ENCODE measurements at regions not wholly inside any gene's neighbourhood (a gene's known extent, or its start where the extent isn't known, plus 50 kb on each side); places are given as distances from the start of the nearest gene placed in this dataset.

- H3K27ac ChIP-seq, result no peak overlapping the region
- 52 to 53% methylated on average over 33 to 34 of the region's 34 CpGs for WGBS, 2 donors
- no peaks in the 10 kb centered on the region for H3K27me3 ChIP-seq
- H3K4me1 ChIP-seq, result no peaks in the 10 kb centered on the region
- intact Hi-C loops (cut with DNase I; ENCODE audit: low total_unique reads), result no loop called here
- DNase-seq, result peak; percentile 50
- TF ChIP-seq POLR2A (IDR thresholded peaks at IDR 0.05), result no peak
- no peak for TF ChIP-seq CTCF (IDR thresholded peaks at IDR 0.05)
- no peaks in the 10 kb centered on the region for H3K36me3 ChIP-seq (ENCODE audit: low read depth, missing control alignments)
- peak overlapping the region; percentile 25 to 47 for H3K4me3 ChIP-seq
- H3K9me3 ChIP-seq, result no peaks in the 10 kb centered on the region
These were observed 115.1 kb upstream of the TOP1 start for GRCh38 chr20:40913224-40914185.

DNA sequence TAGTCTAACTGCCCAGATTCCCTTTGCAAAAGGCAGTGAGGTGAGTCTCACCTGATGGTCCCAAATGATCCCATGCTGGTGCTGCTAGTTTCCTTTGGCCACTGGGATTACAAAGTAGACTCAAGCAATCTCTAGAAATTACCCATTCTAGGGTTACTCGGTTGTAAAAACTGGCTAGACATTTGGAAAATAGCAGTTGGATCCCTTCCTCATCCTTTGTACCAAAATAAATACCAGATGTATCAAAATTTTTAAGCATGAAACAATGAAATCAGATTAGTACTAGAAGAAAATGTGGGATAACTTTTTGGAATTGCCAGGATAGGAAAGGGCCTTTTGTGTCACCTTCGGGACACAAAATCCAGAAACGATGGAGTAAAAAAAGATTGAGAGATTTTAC, 112.9 kb upstream of the TOP1 start:
- H3K4me1 ChIP-seq, result no peaks in the 10 kb centered on the region
- TF ChIP-seq POLR2A (IDR thresholded peaks at IDR 0.05) (no peak), CTCF (IDR thresholded peaks at IDR 0.05) (no peak)

GRCh38 chr20:40916276-40916675, 112.3 kb upstream of the TOP1 start:
- TF ChIP-seq POLR2A (IDR thresholded peaks at IDR 0.05) (no peak), CTCF (IDR thresholded peaks at IDR 0.05) (no peak)
- DNase-seq, result no peak
- H3K9me3 ChIP-seq, result no peaks in the 10 kb centered on the region
- H3K36me3 ChIP-seq (ENCODE audit: low read depth, missing control alignments), result no peaks in the 10 kb centered on the region
- H3K27ac ChIP-seq, result no peak overlapping the region
- no peaks in the 10 kb centered on the region for H3K27me3 ChIP-seq
- intact Hi-C loops (cut with DNase I; ENCODE audit: low total_unique reads), result no loop called here
- 42 to 48% methylated on average over 1 of the region's 1 CpG for WGBS, 2 donors
- H3K4me3 ChIP-seq, result no peak overlapping the region
- no peaks in the 10 kb centered on the region for H3K4me1 ChIP-seq

More for the DNA sequence above, 112.9 kb upstream of the TOP1 start:
- H3K27me3 ChIP-seq, result no peaks in the 10 kb centered on the region
- intact Hi-C loops (cut with DNase I; ENCODE audit: low total_unique reads), result no loop called here
- no peaks in the 10 kb centered on the region for H3K36me3 ChIP-seq (ENCODE audit: low read depth, missing control alignments)
- no peak for DNase-seq
- no peak overlapping the region for H3K4me3 ChIP-seq
- no peak overlapping the region for H3K27ac ChIP-seq
- no peaks in the 10 kb centered on the region for H3K9me3 ChIP-seq
- WGBS, 2 donors, result 62 to 65% methylated on average over 3 of the region's 3 CpGs

GRCh38 chr20:40920291-40920690, 108.3 kb upstream of the TOP1 start:
- WGBS, 2 donors, result 83 to 86% methylated on average over 2 of the region's 2 CpGs
- Histone ChIP-seq H3K4me3 (no peak overlapping the region), H3K36me3 (ENCODE audit: low read depth, missing control alignments) (no peaks in the 10 kb centered on the region), H3K9me3 (no peaks in the 10 kb centered on the region), H3K27ac (no peak overlapping the region), H3K27me3 (no peaks in the 10 kb centered on the region), H3K4me1 (no peaks in the 10 kb centered on the region)
- intact Hi-C loops (cut with DNase I; ENCODE audit: low total_unique reads), result no loop called here
- TF ChIP-seq CTCF (IDR thresholded peaks at IDR 0.05), result no peak
- TF ChIP-seq POLR2A (IDR thresholded peaks at IDR 0.05), result no peak
- DNase-seq, result no peak

DNA sequence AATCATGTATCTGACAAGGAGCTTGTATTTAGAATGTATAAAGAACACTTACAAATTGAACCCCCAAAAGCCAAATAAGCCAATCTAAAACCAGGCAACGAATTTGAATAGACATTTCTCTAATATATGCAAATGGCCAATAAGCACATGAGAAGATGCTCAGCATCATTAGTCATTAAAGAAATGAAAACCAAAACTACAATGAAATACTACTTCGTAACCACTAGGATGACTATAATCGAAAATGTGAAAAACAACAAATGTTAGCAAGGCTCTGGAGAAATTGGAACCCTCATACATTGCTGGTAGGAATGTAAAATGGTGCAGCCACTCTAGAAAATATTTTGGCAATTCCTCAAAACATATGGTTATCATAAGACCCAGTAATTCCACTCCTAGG, 105.8 kb upstream of the TOP1 start:
- Histone ChIP-seq H3K27me3 (no peaks in the 10 kb centered on the region), H3K4me3 (no peak overlapping the region), H3K9me3 (no peaks in the 10 kb centered on the region), H3K27ac (no peak overlapping the region), H3K4me1 (no peaks in the 10 kb centered on the region), H3K36me3 (ENCODE audit: low read depth, missing control alignments) (no peaks in the 10 kb centered on the region)
- WGBS, 2 donors, result 87% methylated on average over 3 of the region's 3 CpGs
- intact Hi-C loops (cut with DNase I; ENCODE audit: low total_unique reads), result no loop called here
- TF ChIP-seq POLR2A (IDR thresholded peaks at IDR 0.05) (no peak), CTCF (IDR thresholded peaks at IDR 0.05) (no peak)
- no peak for DNase-seq

Data from testis (tissue), 2 donors.